HG02973 (cell line): ENCODE measurements at regions not wholly inside any gene's neighbourhood (a gene's known extent, or its start where the extent isn't known, plus 50 kb on each side); places are given as distances from the start of the nearest gene placed in this dataset.
"Not testable (repeated sequence)": the region's sequence is repeated elsewhere in the genome, so short reads cannot be mapped to it uniquely, and the experiment has no call there.

ENCODE experiments used
- ATAC-seq: cut with Tn5 transposase; IDR thresholded peaks from one replicate; pipeline ENCODE4 v1.9.1; 2021; ENCODE audit warnings: moderate library complexity; ENCODE audit not compliant: unreplicated experiment

- not testable (repeated sequence) for ATAC-seq
Observed at GRCh38 chr12:131431126-131431655, 279.7 kb upstream of the SFSWAP start.

GRCh38 chr12:131432532-131433260 is 278.2 kb upstream of the SFSWAP start:
- ATAC-seq: no peak

GRCh38 chr12:131434208-131435125 is 276.4 kb upstream of the SFSWAP start:
- ATAC-seq: no peak

GRCh38 chr12:131436922-131437705 is 273.8 kb upstream of the SFSWAP start:
- no peak for ATAC-seq

GRCh38 chr12:131437706-131438492 is 273.0 kb upstream of the SFSWAP start:
- ATAC-seq: no peak

- not testable (repeated sequence) for ATAC-seq
Observed at GRCh38 chr12:131438493-131438835, 272.4 kb upstream of the SFSWAP start.

GRCh38 chr12:131438881-131439280 is 272.0 kb upstream of the SFSWAP start:
- ATAC-seq: no peak

- ATAC-seq: not testable (repeated sequence)
Observed at GRCh38 chr12:131439752-131440151, 271.1 kb upstream of the SFSWAP start.

GRCh38 chr12:131440209-131441059 is 270.5 kb upstream of the SFSWAP start:
- ATAC-seq: not testable (repeated sequence)

GRCh38 chr12:131441060-131441396 is 269.9 kb upstream of the SFSWAP start:
- ATAC-seq: no peak

GRCh38 chr12:131441638-131442336 is 269.1 kb upstream of the SFSWAP start:
- no peak for ATAC-seq

- ATAC-seq: no peak
Observed at GRCh38 chr12:131442337-131442918, 268.5 kb upstream of the SFSWAP start.

- no peak for ATAC-seq
Observed at GRCh38 chr12:131443019-131444000, 267.6 kb upstream of the SFSWAP start.

GRCh38 chr12:131444220-131445164 is 266.4 kb upstream of the SFSWAP start:
- no peak for ATAC-seq

- ATAC-seq: no peak
Observed at GRCh38 chr12:131445184-131445774, 265.6 kb upstream of the SFSWAP start.

- no peak for ATAC-seq
Observed at GRCh38 chr12:131445795-131446194, 265.1 kb upstream of the SFSWAP start.
